C4-2B (cell line): ENCODE measurements at regions not wholly inside any gene's neighbourhood (a gene's known extent, or its start where the extent isn't known, plus 50 kb on each side); places are given as distances from the start of the nearest gene placed in this dataset.
A peak's percentile ranks its signal among the peaks of the same experiment; 100 is the strongest.

Experiments
- H3K27ac ChIP-seq: fragments of 450-650 bp; 2 replicates; pipeline ENCODE4 v1.5.1; 2017
- CTCF ChIP-seq: fragments of 450-650 bp; conservative IDR thresholded peaks from 2 replicates; pipeline ENCODE4 v1.5.1; 2017; ENCODE audit warnings: mild to moderate bottlenecking
- ZFX ChIP-seq: fragments of 450-650 bp; IDR thresholded peaks from 2 replicates; pipeline ENCODE4 v1.6.1; 2017

GRCh38 chr2:64401529-64401880 lies 52.5 kb upstream of the LGALSL start:
- no peak for TF ChIP-seq CTCF
- no peak for TF ChIP-seq ZFX
- H3K27ac ChIP-seq, result peak overlapping the region; percentile 68

GRCh38 chr2:64402876-64403275 lies 51.1 kb upstream of the LGALSL start:
- peak overlapping the region; percentile 75 for H3K27ac ChIP-seq
- TF ChIP-seq ZFX (no peak), CTCF (no peak)

GRCh38 chr2:64403426-64403825 lies 50.5 kb upstream of the LGALSL start:
- peak overlapping the region; percentile 75 for H3K27ac ChIP-seq
- TF ChIP-seq CTCF (no peak), ZFX (no peak)

- H3K27ac ChIP-seq, result peak overlapping the region; percentile 75
- no peak for TF ChIP-seq ZFX
- no peak for TF ChIP-seq CTCF
Measured at GRCh38 chr2:64404002-64404731, 49.8 kb upstream of the LGALSL start.
